BE2C (cell line): ENCODE measurements at regions not wholly inside any gene's neighbourhood (a gene's known extent, or its start where the extent isn't known, plus 50 kb on each side); places are given as distances from the start of the nearest gene placed in this dataset.

Experiments
- DNase-seq: peaks from one replicate; pipeline ENCODE4 v3.0.0-alpha.2; 2020
- H3K27me3 ChIP-seq: fragments of 250-450 bp; sonication (Bioruptor Pico); 2 replicates; pipeline ENCODE4 v1.5.1; 2020; ENCODE audit warnings: mild to moderate bottlenecking
- H3K36me3 ChIP-seq: fragments of 250-450 bp; sonication (Bioruptor Pico); 2 replicates; pipeline ENCODE4 v1.5.1; 2020; ENCODE audit warnings: mild to moderate bottlenecking
- H3K4me1 ChIP-seq: fragments of 250-450 bp; sonication (Bioruptor Pico); 2 replicates; pipeline ENCODE4 v1.5.1; 2020
- H3K4me3 ChIP-seq: 2 replicates; pipeline ENCODE4 v1.5.1; 2011; ENCODE audit warnings: low read depth, low read length
- H3K9me3 ChIP-seq: fragments of 250-450 bp; sonication (Bioruptor Pico); 2 replicates; pipeline ENCODE4 v1.5.1; 2020
- TF ChIP-seq, protein P1 (sequence below): IDR thresholded peaks from 2 replicates; pipeline ENCODE4 v1.5.1; 2012; ENCODE audit warnings: mild to moderate bottlenecking, low read depth, low read length

DNA sequence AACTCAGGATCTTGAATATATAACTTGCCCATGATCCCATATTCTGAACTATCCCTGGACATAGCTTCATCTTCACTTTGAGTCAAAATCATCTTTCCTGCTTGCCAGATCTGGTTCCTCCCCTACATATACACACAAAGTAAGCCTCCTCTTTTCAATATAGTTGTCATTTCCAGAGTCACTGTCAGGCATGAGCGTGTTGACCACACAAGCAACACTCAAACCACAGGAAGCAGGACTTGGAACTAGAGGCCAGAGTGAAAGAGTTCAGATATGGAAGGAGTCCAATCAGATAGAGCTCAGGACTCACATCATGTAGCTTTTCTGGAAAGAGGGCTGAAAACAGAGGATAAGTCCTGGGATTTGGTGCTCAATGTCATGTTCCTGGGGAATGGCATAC is 1140.6 kb downstream of the BCL11B start:
- Histone ChIP-seq H3K36me3 (no peaks in the 10 kb centered on the region), H3K9me3 (no peaks in the 10 kb centered on the region; the same call in 1 of the 2 replicates), H3K4me3 (no peak overlapping the region), H3K4me1 (no peaks in the 10 kb centered on the region), H3K27me3 (no peaks in the 10 kb centered on the region)
- TF ChIP-seq, protein P1, sequence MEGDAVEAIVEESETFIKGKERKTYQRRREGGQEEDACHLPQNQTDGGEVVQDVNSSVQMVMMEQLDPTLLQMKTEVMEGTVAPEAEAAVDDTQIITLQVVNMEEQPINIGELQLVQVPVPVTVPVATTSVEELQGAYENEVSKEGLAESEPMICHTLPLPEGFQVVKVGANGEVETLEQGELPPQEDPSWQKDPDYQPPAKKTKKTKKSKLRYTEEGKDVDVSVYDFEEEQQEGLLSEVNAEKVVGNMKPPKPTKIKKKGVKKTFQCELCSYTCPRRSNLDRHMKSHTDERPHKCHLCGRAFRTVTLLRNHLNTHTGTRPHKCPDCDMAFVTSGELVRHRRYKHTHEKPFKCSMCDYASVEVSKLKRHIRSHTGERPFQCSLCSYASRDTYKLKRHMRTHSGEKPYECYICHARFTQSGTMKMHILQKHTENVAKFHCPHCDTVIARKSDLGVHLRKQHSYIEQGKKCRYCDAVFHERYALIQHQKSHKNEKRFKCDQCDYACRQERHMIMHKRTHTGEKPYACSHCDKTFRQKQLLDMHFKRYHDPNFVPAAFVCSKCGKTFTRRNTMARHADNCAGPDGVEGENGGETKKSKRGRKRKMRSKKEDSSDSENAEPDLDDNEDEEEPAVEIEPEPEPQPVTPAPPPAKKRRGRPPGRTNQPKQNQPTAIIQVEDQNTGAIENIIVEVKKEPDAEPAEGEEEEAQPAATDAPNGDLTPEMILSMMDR = no peak
- DNase-seq = no peak

DNA sequence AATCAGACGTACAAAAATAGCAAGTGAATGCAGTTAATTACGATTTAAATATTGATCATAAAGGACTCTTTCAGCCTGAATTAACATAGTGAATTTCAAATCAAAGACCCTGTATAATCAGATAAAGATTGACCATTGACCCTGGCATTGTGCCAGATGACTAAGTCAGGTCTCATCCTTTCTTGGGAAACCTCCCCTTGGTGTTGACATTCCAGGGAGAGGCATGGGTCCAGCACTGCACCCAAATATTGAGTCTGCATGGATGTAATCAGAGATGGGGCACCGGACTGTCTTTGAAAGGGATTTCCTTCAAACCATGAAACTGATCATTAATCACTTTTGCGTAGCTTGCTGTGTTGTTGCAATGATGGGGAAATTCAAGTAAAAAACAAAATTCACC is 1138.2 kb downstream of the BCL11B start:
- H3K36me3 ChIP-seq = no peaks in the 10 kb centered on the region
- no peaks in the 10 kb centered on the region for H3K4me1 ChIP-seq
- H3K27me3 ChIP-seq = no peaks in the 10 kb centered on the region
- no peak overlapping the region for H3K4me3 ChIP-seq
- TF ChIP-seq, protein P1 = no peak
- H3K9me3 ChIP-seq = no peaks in the 10 kb centered on the region
- DNase-seq = no peak

DNA sequence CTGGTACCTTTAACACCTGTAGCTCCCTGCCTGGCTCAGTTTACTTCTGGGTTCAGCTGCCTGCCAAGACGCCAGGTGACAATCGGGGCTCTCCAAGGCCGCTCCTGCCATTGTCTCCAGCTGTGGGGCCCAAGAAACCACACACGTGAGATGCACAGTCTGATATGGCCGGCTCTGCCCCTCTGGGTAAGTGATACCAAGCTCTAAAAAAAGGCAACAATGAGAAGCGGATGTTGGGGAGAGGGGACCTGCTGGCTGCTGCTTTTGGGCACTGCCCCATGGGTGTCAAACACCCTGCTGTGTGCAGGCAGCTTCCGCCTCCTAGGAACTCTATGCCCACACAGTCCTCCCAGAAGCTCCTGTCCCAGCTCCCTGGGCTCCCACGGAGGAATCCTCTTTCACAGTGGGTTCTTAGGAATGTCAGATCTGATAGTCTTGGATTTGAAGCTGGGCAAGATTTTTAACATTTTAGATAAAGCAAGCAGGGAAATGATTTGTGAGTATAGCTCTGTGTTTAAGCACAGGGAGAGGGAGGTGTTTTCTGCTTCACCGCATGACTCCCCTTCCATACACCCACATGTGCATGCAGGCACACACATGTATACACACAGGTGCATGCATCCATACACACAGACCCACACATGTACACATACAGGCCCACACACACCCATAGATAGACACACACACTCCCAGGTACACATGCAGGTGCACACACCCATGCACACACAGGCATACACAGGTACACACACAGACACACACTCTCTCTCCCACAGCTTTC is 1135.8 kb downstream of the BCL11B start:
- TF ChIP-seq, protein P1 = no peak
- Histone ChIP-seq H3K9me3 (no peaks in the 10 kb centered on the region; the same call in 1 of the 2 replicates), H3K4me1 (no peaks in the 10 kb centered on the region), H3K4me3 (no peak overlapping the region), H3K36me3 (no peaks in the 10 kb centered on the region), H3K27me3 (no peaks in the 10 kb centered on the region)
- DNase-seq = no peak

DNA sequence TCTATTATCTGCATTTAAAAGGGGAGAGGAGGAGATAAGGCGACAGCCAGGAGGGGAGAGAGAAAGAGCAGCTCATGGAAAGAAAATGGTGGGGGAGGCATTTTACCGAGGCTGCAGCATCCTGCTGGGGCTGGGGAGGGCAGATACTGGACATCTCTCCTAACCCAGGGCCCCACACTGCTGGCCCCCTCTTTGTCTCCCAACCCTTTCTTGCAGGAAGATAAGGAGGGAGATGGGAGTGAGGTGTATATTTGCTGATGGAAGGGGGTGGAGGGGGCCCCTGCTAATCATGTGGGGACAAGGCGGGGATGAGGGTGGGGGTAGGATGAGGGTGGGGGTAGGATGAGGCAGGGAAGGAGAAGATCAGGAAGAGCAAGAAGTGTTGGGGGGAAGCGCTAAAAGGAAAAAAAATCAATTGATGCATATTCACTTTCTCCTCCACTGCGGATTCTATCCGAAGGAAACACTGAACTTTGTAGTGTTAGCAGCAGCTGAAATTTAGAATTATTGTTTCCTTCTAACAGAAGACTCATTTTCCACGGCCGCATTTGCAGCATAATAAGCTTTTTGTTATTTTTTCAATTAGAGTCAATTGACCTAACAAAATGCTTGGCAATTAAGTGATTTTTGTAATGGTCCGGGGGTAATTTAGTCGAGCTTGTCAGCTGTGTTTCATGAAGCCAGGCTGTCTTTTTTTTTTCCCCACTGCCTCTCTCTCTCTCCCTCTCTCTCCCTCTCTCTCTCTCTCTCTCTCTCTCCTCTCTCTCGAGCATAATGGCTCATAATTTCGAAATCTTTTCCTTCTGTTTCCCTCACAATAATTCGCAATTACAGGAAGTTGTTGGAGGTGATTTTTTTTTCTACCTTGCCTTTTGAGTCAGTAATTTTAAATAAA is 1134.6 kb downstream of the BCL11B start:
- TF ChIP-seq, protein P1 = no peak
- Histone ChIP-seq H3K36me3 (no peaks in the 10 kb centered on the region), H3K4me3 (no peak overlapping the region), H3K27me3 (no peaks in the 10 kb centered on the region), H3K9me3 (no peaks in the 10 kb centered on the region; the same call in 1 of the 2 replicates), H3K4me1 (no peaks in the 10 kb centered on the region)
- no peak for DNase-seq

DNA sequence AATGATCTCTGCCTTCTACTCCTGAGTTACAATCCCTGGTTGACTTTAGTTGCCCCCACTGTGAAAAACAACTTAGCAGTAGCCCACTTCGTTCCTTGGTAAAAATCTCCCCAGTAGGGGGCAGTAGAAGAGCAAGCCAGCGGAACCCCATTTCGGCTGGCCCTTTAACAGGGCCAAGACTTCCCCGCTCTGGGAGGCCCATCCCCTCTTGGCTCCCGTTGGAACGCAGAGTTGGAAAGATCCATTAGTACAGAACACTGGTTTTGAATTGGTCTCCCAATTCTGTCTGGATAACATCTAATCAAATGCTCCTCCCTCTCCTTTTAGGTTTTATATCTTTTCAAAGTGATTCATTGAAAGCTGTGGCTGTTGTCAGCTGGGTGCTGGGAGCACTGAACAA is 1133.3 kb downstream of the BCL11B start:
- Histone ChIP-seq H3K9me3 (no peaks in the 10 kb centered on the region; the same call in 1 of the 2 replicates), H3K36me3 (no peaks in the 10 kb centered on the region), H3K4me1 (no peaks in the 10 kb centered on the region), H3K27me3 (no peaks in the 10 kb centered on the region), H3K4me3 (no peak overlapping the region)
- TF ChIP-seq, protein P1 = peak; percentile 51
- DNase-seq = peak; percentile 18
